ENCODE measurements at regions not wholly inside any gene's neighbourhood (a gene's known extent, or its start where the extent isn't known, plus 50 kb on each side); places are given as distances from the start of the nearest gene placed in this dataset.

DNA sequence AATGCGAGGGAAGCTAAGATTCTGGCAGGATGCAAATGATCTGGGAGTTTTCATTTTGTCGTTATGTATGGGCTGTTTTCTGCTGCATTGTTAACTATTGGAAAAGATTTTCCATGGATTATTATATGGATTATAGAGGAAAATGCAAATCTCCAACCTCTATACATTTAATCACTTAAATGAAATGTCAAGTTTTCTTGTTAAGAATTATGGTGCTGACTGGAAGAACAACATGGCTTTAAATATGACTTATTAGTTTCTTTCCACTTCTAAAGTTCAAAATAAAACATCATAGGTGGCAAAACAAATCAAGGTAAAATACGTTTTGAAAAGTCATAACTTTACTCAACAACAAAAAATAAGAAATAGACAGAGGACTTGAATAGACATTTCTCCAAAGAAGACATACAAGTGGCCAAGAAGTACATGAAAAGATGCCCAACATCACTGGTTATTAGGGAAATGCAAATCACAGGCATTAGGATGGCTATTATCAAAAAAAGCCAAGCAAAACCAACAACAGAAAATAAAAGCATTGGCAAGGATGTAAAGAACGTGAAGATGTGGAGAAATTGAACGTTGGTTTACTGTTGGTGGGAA is 56.2 kb upstream of the CLDN5 start:
- TF ChIP-seq, protein P1, sequence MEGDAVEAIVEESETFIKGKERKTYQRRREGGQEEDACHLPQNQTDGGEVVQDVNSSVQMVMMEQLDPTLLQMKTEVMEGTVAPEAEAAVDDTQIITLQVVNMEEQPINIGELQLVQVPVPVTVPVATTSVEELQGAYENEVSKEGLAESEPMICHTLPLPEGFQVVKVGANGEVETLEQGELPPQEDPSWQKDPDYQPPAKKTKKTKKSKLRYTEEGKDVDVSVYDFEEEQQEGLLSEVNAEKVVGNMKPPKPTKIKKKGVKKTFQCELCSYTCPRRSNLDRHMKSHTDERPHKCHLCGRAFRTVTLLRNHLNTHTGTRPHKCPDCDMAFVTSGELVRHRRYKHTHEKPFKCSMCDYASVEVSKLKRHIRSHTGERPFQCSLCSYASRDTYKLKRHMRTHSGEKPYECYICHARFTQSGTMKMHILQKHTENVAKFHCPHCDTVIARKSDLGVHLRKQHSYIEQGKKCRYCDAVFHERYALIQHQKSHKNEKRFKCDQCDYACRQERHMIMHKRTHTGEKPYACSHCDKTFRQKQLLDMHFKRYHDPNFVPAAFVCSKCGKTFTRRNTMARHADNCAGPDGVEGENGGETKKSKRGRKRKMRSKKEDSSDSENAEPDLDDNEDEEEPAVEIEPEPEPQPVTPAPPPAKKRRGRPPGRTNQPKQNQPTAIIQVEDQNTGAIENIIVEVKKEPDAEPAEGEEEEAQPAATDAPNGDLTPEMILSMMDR (IDR thresholded peaks at IDR 0.05; ENCODE audit: low read depth, low read length), result no peak
- no peak for TF ChIP-seq EZH2phosphoT487 (IDR thresholded peaks at IDR 0.05; ENCODE audit: low read depth)
